ENCODE measurements at regions not wholly inside any gene's neighbourhood (a gene's known extent, or its start where the extent isn't known, plus 50 kb on each side); places are given as distances from the start of the nearest gene placed in this dataset.

GRCh38 chr5:135266303-135266635 is 132.8 kb downstream of the MACROH2A1 start:
- TF ChIP-seq EZH2 (IDR thresholded peaks at IDR 0.05): no peak
- no peak for TF ChIP-seq POLR2AphosphoS5 (IDR thresholded peaks at IDR 0.05; ENCODE audit: borderline replicate concordance, low read depth, low read length)
- TF ChIP-seq FOXP2 (optimal IDR thresholded peaks at IDR 0.05; ENCODE audit: control extremely low read depth, extremely low read length, insufficient read depth): no peak

Data from SK-N-MC (cell line).